H7 (cell line): ENCODE measurements at regions not wholly inside any gene's neighbourhood (a gene's known extent, or its start where the extent isn't known, plus 50 kb on each side); places are given as distances from the start of the nearest gene placed in this dataset.

Experiments used
- DNase-seq: peaks from one replicate; pipeline ENCODE4 v3.0.0; 2012
- H3K27me3 ChIP-seq: 2 replicates; pipeline ENCODE4 v1.6.0; 2011; ENCODE audit warnings: mild to moderate bottlenecking, low read length; ENCODE audit not compliant: control insufficient read depth, insufficient read depth
- H3K36me3 ChIP-seq: replicated peaks from 2 replicates; pipeline ENCODE4 v1.5.1; 2011; ENCODE audit warnings: low read length; ENCODE audit not compliant: control insufficient read depth, insufficient read depth
- H3K4me3 ChIP-seq: 2 replicates; pipeline ENCODE4 v1.5.1; 2011; ENCODE audit warnings: low read depth, mild to moderate bottlenecking, control low read depth, low read length, moderate library complexity; ENCODE audit not compliant: insufficient read depth

DNA sequence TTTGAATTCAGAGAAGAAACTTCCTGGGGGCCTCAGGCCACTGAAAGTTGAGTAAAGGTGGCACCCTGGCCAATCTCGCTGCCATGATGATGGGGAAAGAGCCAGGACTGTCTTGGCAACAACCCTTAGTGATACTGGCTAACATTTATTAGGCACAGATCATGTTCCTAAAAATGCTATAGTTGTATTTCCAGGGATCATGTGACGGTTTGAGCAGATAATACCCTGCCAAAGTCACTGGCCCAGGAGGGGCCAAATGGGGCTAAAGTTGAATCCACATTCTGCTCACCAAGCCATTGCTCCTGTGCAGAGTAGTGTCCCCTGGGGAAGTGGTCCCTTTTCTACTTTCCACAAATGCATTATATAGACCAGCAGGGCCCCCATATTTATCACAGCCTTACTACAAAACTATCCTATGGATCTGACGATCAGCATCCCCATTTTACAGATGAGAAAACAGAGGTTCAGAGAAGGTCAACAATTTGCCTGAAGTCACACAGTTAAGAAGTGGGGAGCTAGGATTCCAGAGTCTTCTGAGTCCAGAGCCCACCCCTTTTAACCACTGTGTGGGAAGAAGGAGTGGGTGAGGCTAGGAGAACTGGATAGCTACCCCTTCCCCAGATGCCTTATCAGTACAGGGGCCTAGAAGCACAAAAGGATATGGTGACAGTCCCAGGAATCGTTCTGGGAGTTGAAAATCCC is 300.0 kb upstream of the IRX3 start:
- Histone ChIP-seq H3K4me3 (no peak overlapping the region), H3K27me3 (no peaks in the 10 kb centered on the region), H3K36me3 (no peaks in the 10 kb centered on the region)
- no peak for DNase-seq

DNA sequence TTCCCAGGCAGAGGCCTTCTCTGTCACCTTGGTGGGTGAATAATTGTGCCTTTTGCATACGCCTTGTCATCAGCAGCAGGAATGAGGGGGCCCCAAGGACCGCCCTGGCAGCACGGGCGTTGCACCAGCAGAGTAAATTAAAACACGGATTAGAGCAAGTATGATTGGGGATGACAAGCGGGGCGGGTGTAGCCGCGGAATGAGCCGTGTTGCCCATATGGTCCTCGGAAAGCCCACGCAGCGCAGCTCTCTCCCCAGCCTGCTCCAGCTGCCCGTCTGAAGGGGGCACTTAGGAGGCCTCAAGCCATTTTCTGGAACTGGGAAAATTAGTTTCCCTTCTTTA is 299.4 kb upstream of the IRX3 start:
- H3K4me3 ChIP-seq = no peak overlapping the region
- H3K36me3 ChIP-seq = no peaks in the 10 kb centered on the region
- H3K27me3 ChIP-seq = no peaks in the 10 kb centered on the region
- DNase-seq = no peak

DNA sequence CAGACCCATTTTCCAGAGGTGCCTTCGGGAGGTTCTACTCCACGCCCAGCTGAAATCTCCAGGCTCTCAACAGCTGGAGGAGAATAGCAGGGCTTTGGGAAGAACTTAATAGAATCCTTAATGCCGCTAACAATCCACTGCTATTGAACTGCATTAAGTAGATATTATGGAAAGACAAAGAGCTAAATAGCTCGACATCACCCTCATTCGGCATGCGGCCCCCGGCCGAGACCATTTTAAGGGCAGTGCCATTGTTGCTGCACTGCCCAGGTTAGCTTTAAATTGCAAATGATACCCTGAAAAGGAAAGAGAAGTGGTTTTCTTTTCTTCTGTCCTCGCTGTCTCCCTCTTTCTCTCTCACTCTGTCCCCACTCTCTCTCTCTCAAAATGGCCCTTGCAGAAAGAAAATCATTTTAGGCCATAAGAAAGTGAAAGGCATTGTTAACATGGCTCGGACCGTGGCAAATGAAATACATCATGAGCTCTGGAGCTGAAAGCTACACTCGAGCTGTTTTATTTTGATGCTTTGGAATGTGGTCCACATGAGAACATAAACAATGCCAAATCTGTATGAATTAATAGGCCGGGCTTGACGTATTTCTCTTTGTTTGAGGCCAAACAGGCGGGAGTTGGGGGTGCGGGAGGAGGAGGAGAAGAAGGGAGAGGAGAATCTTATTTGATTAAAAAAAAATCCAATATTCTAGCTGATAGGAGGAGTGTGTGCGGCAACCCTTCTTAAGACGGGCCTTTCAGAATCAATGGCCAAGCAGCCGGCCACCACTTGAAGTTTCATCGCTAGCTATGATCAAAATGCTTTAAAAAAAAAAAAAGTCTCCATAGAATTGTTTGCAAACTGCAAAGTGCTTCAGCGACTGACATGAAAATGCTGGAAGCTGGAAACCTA is 298.8 kb upstream of the IRX3 start:
- peak; percentile 52 for DNase-seq
- H3K27me3 ChIP-seq = no peaks in the 10 kb centered on the region
- H3K4me3 ChIP-seq = no peak overlapping the region
- no peaks in the 10 kb centered on the region for H3K36me3 ChIP-seq

DNA sequence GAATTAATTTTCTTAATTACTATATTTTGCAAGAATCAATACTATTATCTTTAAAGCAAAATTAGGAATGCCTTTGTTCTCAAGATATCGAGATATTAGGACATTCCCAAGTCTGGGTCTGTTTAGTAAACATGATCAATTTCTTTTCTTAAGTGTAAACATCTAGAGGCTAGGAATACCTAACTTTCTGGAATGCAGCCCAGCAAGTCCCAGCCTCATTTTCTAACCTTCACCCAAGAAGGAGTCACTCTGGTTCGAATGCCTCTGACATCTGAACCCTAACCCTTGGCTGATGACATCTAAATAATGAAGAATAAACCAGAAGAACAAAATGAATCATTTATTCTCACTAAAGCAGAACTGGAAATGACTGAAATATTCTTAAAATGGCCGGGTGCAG is 297.5 kb upstream of the IRX3 start:
- no peak for DNase-seq
- Histone ChIP-seq H3K36me3 (no peaks in the 10 kb centered on the region), H3K4me3 (no peak overlapping the region), H3K27me3 (no peaks in the 10 kb centered on the region)

DNA sequence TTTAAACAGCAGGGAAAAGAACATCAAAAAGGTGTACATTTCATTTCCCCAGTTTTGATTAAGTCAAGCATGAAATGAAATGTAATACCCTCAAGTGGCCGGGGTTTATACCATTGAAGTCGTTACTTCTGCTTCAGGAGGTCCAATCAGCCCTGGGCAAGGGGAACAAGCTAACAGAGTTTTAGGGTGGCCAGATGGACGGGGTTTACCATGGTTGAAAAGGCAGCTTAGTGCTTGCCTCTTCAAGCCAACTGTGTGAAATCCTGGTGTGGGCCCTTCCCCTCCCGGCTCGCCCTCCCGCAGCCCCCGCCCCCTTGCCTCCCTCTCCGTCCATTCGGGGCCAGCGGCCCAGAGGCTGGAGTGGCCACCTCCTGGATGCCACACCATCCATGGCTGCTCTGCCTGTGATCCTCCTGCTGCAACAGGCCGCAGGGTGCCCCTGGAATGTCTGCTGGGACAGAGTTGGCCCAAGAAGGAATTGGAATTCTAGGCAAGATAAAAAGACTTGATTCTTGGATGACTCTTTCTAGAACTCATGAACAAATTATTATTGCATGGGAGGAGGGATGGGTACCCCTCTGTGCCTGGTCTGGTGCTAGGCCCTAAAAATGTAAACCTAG is 296.2 kb upstream of the IRX3 start:
- no peaks in the 10 kb centered on the region for H3K36me3 ChIP-seq
- no peak for DNase-seq
- H3K27me3 ChIP-seq = no peaks in the 10 kb centered on the region
- no peak overlapping the region for H3K4me3 ChIP-seq

DNA sequence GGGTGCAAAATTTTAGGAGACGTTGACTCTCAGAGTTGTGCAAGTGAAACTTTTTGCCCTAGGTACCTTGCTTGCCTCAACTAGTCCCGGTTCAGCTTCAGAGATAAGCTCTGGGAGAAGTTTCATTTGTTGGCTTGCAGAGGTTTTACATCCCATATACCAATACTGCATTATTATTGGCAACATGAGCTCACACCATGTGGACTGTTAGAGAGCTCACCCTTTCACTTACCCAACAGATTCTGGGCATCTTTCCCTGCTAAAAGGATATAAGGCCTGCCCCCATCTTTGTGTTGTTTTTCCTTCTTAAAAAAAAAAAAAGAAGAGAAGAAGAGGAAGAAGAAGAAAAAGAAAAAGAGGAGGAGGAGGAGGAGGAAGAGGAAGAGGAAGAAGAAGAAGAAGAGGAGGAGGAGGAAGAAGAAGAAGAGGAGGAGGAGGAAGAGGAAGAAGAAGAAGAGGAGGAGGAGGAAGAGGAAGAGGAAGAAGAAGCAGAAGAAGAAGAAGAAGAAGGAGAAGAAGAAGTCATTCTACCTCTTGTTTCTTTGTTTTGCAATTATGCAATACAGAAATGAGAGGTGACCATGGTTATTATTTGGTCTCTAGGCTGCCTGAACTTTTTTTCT is 292.6 kb upstream of the IRX3 start:
- Histone ChIP-seq H3K36me3 (no peaks in the 10 kb centered on the region), H3K4me3 (no peak overlapping the region), H3K27me3 (no peaks in the 10 kb centered on the region)
- DNase-seq = no peak

DNA sequence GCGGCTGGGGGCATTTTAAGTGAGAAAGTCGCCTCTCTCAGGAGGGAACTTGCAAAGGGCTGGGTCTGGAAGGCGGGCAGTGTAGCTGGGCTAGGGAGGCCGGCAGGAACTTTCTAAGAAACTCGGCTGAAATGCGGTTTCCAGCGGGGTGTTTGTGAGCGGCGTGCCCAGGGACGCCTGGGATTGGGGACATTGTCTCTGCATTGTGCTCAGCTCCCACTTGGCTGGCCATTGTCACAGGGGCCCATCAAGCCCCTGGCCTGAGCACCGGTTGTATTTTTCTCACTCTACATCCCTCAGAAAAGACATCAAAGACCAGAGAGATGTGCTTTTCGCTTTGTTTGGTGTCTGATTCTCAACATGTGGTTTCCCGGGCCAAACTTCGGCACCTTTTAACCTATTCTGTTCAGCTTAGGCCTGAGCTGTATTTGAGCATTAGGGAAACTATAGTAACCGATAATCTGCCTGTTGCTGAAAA is 291.1 kb upstream of the IRX3 start:
- DNase-seq = peak; percentile 40
- H3K27me3 ChIP-seq = no peaks in the 10 kb centered on the region
- H3K4me3 ChIP-seq = no peak overlapping the region
- H3K36me3 ChIP-seq = no peaks in the 10 kb centered on the region

DNA sequence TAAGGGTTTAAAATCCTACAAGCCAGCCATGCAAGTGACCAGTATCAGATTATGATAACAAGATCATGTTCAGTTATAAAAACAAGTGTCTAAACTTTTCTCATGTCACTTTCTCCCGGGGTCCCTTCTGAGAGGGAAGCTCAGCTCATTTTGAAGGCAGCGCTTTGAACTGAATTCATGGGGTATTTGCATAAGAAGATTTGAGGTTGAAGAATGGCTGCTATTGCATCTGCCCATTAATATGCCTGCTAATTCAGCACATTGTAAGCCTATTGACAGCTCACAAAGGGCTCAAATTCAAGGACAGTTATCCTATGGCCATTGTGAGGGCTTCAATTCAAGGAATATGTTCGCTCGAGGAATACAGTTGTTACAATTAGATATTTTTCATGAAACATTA is 290.2 kb upstream of the IRX3 start:
- no peaks in the 10 kb centered on the region for H3K36me3 ChIP-seq
- no peak overlapping the region for H3K4me3 ChIP-seq
- H3K27me3 ChIP-seq = no peaks in the 10 kb centered on the region
- no peak for DNase-seq

DNA sequence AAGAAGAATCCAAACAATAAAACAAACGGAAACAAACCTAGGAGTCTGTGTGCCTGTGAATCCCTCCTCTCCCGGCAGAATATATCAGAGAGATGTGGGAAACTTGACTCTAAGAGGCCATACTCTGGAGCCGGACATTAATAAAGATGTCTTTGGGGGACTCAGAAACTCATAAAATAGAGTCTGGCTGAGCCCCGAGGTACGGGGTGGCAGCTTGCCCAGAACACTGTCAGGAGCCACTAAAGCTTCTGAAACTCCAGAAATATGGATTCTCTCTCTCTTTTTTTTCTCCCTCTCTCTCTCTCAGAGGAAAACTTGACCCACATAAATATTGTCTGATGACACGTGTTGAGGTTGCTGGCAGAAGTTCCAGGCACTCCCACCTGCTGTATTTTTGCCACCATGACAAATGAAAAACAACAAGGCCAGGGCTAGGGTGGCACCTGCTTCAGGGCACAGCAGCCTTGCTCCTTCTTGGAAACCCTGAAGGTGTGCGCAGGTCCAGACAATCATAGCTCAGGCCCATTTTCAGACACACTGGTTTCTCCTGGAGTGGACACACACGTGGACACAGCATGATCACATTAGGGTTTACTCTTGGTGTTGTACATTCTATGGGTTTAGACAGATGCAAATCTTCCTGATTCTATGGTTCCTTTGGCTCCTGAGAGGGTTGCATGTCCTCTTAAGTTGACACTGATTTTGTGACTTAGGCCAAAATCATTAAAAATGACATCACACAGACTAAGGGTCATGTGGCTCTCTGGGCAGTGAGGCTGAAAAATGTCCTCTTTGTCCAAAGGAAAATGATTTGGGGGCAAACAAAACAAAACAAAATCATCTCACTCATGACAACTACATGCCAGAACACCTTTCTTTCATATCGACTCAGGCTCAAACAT is 282.6 kb upstream of the IRX3 start:
- no peaks in the 10 kb centered on the region for H3K36me3 ChIP-seq
- no peaks in the 10 kb centered on the region for H3K27me3 ChIP-seq
- DNase-seq = no peak
- H3K4me3 ChIP-seq = no peak overlapping the region

DNA sequence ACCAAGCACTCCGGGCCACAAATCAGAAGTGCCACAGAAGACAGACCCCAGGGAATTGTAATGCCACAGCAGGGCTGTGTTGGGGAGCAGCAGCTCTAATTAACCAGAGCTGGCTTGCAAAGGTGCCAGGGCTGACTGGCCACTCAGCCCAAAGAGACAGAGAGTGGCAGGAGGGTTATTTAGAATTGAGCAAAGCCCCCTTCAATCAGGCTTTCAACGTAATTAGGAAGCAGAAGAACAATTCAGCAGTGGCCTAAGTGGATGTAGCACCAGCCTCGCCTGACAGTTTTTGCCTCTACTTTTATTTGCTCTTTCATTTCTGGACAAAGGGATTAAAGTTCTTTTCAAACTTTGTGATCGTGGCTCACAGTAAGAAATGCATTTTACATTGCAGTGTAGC is 278.3 kb upstream of the IRX3 start:
- Histone ChIP-seq H3K36me3 (no peaks in the 10 kb centered on the region), H3K4me3 (no peak overlapping the region), H3K27me3 (no peaks in the 10 kb centered on the region)
- DNase-seq = no peak

DNA sequence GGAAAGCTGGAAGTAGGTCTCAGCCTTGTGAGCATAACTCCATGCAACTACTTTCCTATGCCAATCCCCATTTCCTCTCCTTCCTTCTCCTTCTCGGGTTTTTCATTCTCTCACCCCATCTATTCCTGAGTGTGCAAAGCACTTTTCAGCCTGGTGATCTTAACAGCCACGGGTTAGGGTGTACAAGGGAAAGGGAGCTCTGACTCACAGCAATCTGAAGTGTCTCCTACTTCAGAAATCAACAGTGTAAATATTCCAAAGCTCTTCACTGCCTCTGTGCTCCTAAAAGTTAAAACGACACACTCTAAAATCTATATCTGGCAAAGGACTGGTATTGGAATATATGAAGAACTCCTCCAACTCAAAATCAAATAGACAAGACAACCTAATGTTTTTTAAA is 268.0 kb upstream of the IRX3 start:
- H3K27me3 ChIP-seq = no peaks in the 10 kb centered on the region
- no peak for DNase-seq
- H3K4me3 ChIP-seq = no peak overlapping the region
- no peaks in the 10 kb centered on the region for H3K36me3 ChIP-seq

DNA sequence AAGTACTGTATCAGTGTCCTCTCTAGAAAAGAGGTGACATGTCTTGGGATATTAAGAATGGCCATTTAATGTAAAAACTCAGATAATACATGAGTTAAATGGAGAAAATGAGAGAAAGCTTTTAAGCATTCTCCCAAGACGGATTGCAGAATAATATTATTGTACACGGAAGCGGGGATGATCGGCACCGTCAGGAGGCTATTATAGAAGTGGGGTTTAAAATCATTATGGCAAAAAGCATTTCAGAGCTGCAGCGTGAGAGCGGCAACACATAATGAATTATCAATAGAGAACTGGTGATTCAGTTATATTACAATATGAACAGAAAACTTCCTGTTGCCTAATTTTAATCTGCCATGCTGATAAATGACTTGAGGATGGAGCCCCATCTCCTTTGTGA is 261.7 kb upstream of the IRX3 start:
- no peak overlapping the region for H3K4me3 ChIP-seq
- H3K27me3 ChIP-seq = no peaks in the 10 kb centered on the region
- no peaks in the 10 kb centered on the region for H3K36me3 ChIP-seq
- no peak for DNase-seq

DNA sequence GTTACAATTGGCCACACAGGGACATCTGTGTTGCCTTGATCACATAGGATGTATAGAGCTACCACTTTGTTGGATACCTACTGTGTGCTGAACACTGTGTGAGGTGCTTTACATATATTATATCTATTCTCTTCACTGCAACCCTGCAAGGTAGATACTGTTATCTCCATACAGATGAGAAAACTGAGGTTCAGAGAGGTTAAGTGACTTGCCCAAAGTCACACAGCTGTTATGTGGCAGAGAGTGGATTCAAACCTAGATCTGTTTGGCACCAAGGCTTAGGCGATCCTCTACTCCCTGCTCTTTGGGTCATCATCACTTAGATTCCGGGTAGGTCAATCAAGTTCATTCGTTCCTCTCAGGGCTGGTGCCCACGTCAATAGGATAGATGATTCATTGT is 260.5 kb upstream of the IRX3 start:
- no peaks in the 10 kb centered on the region for H3K27me3 ChIP-seq
- H3K4me3 ChIP-seq = no peak overlapping the region
- DNase-seq = no peak
- H3K36me3 ChIP-seq = no peaks in the 10 kb centered on the region

DNA sequence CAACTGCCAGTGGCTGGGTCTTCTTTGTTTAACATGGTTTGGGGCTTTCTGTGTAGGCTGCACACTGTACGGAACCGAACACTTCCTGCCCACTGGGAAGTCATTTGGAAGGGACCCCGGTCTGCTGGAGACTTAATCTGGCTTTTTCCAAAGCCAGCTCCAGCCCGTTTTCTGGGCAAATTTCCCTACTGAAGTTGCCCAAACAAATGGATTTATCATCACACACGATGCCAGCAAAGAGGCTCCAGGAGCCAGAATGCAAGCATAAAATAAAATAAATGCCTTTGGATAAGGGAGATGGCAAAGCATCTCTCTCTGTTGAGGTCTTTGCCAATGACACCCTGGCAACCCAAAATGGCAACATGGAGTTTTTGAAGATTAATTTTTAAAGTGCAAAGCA is 259.9 kb upstream of the IRX3 start:
- H3K4me3 ChIP-seq = no peak overlapping the region
- no peak for DNase-seq
- H3K27me3 ChIP-seq = no peaks in the 10 kb centered on the region
- no peaks in the 10 kb centered on the region for H3K36me3 ChIP-seq
